Glomerular visceral epithelial cell (primary cell): ENCODE measurements at regions not wholly inside any gene's neighbourhood (a gene's known extent, or its start where the extent isn't known, plus 50 kb on each side); places are given as distances from the start of the nearest gene placed in this dataset.
"Not testable (repeated sequence)": the region's sequence is repeated elsewhere in the genome, so short reads cannot be mapped to it uniquely, and the experiment has no call there.

Experiments
- DNase-seq: peaks from one replicate; pipeline ENCODE4 v3.0.0-alpha.2; 2016; ENCODE audit errors: extremely low spot score

DNA sequence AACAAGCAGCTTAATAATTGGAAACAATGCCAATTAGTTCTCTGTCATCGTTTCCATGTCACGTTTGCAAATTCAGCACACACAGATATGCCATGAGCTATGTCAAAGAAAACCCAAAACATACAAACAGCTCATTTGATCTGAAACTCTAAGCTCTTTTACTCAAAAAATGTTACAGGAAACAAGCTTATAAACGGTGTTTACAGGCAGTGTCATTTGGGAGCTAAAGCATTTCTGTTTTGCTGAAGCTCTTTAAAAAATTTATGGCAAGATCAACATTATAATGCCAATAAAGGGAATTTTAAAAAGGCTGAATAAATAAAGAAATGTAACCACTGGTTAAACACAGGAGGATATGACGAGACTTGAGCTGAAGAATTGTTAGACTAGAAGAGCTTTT is 94.0 kb upstream of the HS3ST2 start:
- DNase-seq = no peak

DNA sequence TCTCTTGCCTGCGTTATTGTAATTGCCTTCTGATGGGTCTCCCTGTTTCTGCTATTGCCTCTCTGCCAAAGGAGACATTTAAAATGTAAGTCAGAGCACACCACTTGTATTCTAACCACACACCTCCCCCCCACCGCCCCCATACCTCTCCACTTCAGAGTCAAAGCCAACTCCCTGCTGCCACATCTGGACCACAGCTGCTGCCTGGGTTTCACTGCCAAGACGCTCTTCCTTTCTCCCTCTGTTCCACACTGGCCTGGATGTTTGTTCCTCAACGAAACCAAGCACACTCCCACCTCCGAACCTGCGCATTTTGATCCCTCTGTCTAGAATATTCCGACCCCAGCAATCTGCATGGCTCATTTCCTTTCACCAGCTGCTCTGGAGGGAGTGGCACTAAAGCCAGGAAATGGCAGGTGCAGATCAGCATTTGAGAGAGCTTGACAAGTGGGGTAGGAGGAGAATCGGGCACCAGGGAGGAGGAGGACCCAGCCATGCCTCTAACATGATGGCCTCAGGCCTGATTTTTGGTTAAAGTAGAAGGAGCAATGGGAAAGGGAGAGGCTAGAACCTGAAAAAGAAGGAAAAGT is 92.4 kb upstream of the HS3ST2 start:
- no peak for DNase-seq

DNA sequence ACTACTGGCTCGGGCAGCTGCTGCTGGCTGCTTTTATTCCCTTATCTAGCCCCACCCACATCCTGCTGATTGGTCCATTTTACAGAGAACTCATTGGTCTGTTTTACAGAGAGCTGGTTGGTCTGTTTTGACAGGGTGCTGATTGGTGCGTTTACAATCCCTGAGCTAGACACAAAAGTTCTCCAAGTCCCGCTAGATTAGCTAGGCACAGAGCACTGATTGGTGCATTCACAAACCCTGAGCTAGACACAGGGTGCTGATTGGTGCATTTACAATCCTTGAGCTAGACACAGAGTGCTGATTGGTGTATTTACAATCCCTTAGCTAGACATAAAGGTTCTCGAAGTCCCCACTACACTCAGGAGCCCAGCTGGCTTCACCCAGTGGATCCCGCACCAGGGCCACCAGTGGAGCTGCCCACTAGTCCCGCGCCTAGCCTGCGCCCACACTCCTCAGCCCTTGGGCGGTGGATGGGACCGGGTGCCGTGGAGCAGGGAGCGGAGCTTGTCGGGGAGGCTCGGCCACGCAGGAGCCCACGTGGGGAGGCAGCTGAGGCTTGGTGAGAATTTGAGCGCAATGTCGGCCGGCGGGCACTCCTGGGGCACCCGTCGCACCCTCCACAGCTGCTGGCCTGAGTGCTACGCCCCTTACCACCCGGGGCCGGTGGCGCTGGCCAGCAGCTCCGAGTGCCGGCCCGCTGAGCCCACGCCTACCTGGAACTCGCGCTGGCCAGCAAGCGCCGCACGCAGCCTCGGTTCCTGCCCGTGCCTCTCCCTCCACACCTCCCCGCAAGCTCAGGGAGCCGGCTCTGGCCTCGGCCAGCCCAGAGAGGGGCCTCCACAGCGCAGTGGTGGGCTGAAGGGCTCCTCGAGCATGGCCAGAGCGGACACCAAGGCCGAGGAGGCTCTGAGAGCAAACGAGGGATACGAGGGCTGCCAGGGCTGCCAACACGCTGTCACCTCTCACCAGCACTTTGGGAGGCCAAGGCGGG is 91.1 kb upstream of the HS3ST2 start:
- DNase-seq = not testable (repeated sequence)

DNA sequence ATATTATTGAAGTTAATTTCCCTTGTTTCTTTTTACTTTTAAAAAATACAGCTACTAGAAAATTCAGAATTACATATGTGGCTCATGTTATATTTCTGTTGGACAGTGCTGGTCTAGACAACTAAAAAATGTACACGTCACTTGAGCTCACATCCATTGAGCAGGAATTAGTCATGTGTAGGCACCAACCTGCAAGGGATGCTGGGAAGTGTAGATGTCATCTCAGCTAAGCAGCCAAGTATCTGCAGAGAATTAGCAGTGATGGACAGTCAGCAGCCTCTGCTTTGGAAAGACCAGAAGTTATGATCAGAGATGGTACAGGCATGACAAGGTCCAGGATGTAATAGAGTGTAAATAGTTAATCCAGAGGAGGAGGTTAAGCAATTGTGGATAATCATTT is 87.1 kb upstream of the HS3ST2 start:
- no peak for DNase-seq

DNA sequence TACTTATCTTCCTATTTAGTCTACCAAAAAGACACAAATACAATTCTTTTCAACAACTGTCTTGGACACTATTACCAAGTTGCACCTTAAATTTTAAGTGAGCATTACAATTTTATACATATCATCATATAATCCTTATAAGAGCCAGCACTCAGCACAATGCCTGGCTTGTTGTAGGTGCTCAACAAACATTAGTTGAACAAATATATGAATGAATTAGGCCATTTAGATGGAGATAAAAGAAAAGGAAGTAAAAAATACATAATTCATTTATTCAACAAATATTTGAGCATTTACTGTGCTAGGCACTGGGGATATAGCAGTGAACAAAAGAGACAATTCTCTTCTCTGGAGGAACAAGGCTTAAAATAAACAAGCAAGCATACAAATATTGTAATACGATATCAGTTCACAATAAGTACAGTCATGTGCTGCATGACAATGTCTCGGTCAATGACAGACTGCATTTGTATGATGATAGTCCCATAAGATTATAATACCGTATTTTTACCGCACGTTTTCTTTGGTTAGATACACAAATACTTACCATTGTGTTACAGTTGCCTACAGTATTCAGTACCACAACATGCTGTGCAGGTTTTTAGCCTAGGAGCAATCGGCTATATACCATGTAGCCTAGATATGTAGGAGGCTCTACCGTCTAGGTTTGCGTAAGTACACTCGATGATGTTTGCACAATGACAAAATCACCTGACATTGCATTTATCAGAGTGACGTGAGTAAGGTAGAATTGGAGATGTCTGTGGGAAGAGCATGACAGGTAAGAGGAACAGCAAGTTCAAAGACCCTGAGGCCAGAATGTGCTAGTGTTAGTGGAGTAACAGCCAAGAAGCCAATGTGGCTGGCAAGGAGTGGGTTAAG is 86.4 kb upstream of the HS3ST2 start:
- no peak for DNase-seq

DNA sequence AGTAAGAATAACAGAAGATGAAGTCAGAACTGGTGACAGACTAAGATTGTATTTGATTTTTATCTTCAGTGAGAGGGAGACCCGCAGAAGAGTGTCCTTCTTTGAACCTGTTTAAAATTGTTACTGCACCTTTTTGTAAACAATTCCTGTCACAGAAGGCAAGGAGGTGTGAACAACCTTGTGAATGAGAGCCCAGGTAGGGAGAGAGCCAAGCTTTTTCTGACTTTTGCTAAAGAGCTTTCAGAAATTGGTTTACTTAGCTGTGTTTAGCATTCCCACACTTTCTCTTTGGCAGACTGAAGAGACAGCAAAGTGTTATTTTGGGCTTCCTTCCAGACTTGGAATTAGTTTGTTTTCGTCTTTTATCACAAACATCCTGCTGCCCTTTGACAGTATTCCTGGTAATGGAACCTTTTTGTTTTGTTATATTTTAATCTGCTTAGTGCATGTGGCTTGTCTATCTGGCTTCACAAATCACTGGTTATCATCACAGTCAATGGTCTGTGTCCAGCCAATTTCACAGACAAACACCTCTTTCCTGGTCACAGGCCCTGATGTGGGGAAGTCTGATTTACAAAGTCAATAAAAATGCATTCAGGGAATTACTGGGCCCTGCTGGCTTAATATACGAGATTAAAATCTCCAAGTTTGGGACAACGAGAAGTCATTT is 85.7 kb upstream of the HS3ST2 start:
- DNase-seq = no peak

DNA sequence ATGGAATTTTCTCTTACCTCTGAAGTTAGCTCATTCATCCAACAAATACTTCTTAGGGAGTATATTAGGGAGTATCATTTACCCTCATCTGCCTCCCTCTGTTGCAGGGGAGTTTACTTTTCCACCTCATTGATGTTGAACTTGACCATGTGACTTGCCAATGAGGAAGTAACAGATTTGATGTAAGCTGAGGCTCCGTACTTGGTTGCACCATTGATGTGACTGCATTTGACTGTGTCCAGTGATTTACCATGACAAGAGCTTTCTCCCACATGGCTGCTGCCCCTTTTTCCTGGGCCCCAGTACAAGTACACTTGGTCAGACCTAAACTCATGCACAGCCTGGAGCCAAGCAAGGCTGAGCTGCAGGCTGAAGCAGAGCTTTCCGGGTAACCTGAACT is 81.6 kb upstream of the HS3ST2 start:
- DNase-seq = no peak

DNA sequence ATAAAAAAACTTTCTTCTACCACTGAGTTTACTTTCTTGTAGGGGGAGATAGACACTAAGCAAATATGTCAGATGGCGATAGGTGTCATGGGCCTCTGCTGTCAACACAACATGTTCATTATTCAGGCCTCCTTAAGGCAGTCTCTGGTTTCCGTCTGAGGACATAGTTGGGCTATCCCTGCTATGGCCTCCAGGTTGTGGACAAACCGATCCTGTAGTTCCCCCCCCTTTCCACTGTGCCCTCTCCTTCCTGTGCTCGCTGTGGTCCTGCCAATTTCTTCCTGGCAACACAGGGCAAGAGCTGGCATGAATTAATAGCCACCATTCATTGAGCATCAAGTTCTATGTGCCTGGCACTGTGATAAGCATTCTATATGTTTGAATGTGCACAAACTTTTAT is 81.0 kb upstream of the HS3ST2 start:
- no peak for DNase-seq

DNA sequence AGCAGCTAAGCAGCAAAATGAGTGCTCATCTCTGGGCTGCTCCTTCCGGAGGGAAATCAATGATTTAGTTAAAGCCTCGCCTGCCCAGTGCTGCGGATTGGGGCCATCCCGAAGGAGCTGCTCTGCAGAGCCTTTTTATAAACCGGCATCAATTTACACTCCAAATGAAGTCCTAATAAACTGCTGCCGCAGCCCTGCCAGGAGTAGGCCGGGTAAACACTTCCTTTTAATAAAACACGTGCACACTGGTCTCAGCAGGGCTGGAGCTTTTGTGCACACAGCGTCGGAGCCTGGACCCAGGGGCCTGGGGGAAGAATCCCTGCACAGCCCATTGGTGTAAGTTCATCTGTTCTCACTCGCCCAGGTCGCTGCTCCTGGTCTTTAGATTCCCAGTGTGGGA is 79.6 kb upstream of the HS3ST2 start:
- DNase-seq = no peak

DNA sequence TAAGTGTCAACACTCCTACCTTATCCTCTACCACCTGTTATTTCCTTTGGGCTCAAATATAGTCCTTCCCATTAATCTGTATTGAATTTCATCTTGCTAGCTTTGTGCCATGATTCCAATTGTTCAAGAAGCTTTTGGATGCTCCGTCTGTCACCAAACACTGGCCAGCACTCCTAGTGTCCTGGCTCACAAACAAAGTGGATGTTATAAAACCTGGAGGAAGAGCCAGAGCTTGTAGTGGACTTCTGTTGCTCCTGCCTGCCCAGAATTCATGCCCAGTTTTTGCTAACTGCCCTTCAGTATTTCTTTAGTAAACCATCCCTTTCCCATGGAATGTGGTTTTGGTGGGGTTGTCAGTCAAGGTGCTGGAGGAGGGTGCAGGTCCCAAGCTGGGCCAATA is 77.2 kb upstream of the HS3ST2 start:
- no peak for DNase-seq

DNA sequence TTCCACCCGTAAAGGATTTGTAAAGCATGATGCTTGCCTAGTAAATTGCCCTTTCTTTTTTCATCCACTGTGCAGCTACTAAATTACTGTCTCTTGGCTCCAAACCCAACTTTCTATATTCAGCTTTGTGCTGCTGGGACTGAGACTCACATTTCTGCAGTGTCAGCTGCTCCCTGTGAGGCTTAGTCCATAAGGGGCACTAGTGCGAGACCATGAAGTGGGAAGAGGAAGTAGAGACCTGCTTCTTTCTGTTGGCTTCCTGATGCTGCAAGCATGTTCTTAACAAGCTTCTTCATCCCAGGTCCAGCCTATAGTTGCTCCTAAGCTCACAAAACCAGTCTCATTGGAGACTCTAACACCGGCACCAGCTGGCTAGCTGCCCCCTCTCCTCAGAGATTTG is 74.9 kb upstream of the HS3ST2 start:
- no peak for DNase-seq

DNA sequence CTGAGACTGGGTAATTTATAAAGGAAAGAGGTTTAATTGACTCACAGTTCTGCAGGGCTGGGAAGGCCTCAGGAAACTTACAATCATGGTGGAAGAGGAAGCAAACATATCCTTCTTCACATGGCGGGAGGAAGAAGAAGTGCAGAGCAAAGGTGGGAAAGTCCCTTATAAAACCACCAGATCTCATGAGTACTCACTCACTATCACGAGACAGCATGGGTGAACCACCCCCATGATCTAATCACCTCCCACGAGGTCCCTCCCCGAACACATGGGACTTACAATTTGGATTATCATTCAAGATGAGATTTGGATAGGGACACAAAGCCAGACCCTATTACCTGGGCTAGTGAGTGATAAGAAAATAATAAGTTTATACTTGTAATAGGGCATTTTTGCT is 70.6 kb upstream of the HS3ST2 start:
- no peak for DNase-seq

DNA sequence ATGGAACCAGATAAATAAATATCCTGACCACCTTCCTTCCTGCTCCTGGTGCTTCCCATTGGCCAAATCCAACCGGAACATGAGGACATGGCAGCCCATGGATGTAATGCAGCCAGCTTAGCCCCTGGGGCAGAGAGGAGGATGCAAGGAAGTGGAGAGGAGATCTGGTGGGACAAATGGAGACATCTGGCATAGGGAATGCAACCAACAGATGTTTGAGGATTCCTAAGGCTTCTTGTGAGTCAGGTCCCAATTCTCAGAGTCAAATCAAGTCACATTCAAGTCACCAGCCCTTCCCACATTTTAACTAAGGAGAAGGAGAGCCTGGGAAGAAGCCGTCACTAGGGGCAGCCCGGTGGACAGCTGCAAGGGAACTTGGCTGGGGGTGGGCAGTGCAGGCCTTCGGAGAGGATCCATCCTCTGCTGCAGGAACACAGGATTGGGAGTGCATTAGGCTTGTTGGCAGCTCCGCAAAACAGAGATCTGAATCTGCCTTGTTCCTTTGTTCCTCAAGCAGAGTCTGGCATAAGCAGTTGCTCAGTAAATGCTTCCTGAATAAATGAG is 62.8 kb upstream of the HS3ST2 start:
- DNase-seq = no peak

DNA sequence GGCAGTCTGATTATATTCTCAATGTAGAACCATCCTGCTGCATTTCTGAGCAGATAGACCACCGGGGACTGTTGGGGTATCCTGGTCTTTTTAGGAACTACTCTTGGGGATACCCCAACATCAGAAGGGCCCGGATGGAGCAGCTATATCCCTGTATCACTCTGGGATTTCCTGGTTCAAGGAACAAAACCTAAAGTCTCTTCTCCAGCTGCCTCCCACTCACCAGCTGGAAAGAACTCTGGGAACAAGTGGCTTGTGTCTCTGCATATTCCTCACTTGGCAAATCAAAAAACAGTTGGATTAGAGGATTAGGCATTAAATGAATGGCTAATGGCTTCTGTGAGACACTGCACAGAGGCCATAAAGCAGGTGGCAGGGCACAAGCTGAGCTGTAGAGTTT is 62.3 kb upstream of the HS3ST2 start:
- no peak for DNase-seq

DNA sequence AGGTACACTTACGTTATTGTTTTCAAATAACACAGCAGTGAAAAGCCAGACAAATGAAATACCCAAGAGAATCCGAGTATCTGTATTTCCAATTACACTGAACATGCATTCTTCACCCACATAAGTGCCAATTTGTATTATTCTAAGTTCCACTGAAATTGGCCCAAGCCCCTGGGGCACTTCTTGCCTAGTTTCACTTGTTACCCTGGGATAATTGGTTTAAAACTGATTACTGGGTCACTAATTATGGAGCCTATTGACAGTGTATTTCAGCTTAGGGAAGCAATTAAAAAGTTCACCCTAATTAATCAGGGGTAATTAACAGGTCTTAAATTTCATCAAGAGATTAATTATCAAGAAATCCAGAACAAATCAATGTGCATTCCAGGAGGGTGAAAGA is 60.5 kb upstream of the HS3ST2 start:
- no peak for DNase-seq

DNA sequence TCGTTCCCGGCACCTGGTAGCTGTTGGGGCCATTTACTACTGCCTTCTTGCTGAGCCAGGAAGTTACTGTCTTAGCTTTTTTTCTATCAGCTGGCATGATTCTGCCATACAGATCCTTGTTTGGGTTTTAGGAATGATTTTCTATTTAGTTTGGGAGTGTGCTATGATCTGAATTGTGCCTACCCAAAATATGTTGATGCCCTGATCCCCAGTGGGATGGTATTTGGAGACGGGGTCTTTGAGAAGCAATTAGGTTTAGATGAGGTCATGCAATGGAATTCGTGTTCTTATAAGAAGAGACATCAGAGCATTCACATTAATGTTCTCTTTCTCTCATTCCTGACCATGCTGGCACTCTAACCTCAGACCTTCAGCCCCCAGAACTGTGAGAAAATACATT is 59.4 kb upstream of the HS3ST2 start:
- no peak for DNase-seq

DNA sequence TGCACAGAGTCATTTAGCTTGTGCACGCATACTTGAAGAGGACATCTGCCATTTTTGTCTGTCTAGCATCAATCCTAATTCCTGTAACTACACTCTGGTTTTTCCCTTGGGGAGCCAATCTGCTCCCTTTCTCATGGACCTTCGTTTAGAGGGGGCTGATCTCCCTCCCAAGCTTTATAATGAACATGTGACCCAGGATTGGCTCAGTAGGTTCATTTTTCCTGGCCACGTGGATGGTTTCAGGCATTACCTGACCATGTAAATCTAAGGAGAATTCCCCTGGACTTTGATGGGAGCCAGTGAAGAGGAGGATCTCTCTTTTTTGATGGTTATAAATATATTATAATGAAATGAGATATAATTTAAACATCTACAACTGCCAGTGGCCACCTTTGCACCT is 56.8 kb upstream of the HS3ST2 start:
- DNase-seq = no peak

DNA sequence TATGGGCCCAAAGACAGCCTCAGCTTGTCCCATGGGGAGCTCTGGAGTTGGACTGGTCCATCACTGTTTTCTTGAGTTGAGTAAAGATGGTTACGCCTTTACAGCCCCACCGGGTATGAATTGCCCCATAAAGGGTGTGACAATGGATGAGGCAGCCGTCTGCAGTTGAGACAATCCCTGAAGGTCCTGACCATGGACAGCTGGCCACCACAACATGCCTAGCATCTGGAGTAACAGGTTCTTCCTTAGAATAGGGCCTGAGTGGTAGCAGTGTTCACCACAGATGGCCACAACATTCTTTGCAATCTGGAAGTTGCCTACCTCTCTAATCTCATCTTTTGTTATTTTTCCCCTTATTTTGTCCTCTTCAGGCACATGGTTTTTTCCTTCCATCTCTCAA is 51.5 kb upstream of the HS3ST2 start:
- DNase-seq = no peak

DNA sequence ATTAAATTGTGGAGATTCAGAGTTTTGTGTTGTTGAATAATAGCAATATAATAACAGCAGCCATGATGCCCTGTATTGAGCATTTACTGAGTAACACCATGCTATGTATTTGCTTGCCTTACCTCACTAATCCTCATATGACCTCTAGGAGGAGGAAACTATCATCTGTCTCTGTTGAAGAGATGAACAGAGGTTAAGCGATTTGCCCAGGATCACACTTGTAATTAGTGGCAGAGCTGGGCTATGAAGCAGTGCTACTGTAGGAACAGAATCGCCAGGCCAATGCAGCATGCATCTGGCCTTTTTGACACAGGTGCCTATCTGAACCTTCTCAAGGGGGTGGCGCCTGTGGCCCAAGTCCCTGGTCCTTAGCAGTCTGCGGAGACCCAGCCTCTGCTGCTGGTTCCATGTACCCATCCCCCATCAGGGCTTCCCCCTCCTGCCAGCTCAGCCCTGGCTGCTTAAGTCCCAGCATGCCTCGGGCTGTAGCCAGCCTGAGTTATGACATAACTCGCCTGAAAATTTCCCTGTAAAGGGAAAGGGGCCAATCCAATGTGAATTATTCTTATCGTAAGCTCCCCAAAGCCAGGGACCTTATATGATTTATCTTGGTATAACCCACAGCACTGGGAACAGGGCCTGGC is 50.4 kb upstream of the HS3ST2 start:
- DNase-seq = no peak
